GM23338 (cell line): ENCODE measurements at regions not wholly inside any gene's neighbourhood (a gene's known extent, or its start where the extent isn't known, plus 50 kb on each side); places are given as distances from the start of the nearest gene placed in this dataset.
"Not testable (repeated sequence)": the region's sequence is repeated elsewhere in the genome, so short reads cannot be mapped to it uniquely, and the experiment has no call there.

ENCODE experiments used
- CTCF ChIP-seq, 2 experiments: fragments of 200-600 bp in 1 of 2; sonication (generic) in 1 of 2; conservative IDR thresholded peaks; 2 replicates each; pipeline versions ENCODE4 v1.5.1 to v1.6.1; 2016 to 2017; ENCODE audit warnings: antibody characterized with exemption in 2 of 2, low read depth in 2 of 2, mild to moderate bottlenecking in 2 of 2, moderate library complexity in 1 of 2
- EZH2phosphoT487 ChIP-seq: fragments of 200-600 bp; sonication (generic); IDR thresholded peaks from one replicate; pipeline ENCODE4 v1.8.1; 2018; ENCODE audit warnings: antibody characterized with exemption; ENCODE audit not compliant: unreplicated experiment

GRCh38 chr20:48033005-48033404, 247.7 kb upstream of the SULF2 start:
- TF ChIP-seq CTCF (conservative IDR thresholded peaks at IDR 0.05; ENCODE audit: low read depth in 2 of 2); EZH2phosphoT487: not testable (repeated sequence)
